ENCODE measurements at regions not wholly inside any gene's neighbourhood (a gene's known extent, or its start where the extent isn't known, plus 50 kb on each side); places are given as distances from the start of the nearest gene placed in this dataset.

DNA sequence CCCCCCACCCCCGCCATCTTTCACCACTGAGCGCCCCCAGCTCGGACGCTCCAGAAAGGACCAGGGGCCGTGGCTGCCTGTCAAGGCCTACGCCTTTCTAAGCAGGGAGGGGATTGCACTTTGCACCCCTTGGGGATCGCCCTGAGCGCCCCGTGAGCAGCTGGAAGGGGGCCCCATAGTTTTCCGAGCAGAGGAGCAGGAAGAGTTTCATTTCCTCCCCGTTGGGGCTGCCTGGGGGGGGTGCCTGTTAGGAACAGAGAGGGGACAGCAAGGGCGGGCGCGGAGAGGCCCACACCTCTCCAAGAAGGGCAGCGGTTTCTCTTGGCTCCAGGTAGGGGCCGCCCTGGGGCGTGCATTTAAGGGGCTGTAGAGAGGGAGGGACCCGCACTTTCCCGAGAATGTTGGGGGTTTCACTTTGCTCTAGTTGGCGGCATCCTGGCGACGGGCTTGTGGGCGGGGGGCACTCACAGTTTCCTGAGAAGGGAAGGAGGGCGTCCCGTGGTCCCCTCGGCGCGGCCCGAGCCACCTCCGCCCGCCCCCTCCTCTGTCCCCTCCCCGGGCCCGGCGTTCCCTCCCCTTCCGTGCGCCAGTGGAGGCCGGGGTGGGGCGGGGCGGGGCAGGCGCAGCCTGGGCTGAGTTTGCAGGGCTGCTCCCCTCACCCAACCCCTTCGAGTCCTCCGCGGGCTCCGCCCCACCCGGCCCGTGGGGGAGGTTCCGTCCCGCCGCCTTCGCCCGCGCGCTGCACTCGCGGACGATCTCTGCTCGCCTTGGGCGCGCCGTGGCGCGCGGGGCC, 82.3 kb upstream of the CD99 start:
- Histone ChIP-seq H3K4me2 (peak overlapping the region; percentile 84), H3K27ac (peak overlapping the region; percentile 89 to 92), H3K4me1 (peaks cover 15% of the 10 kb centered on the region; the same call in 2 of the 3 replicates), H3K4me3 (peak overlapping the region; percentile 79), H3K9me3 (no peaks in the 10 kb centered on the region)
- ATAC-seq (peak; percentile 96 to 97), FAIRE-seq (no peak), DNase-seq (ENCODE audit: low read depth in 1 of 2, low spot score in 1 of 2) (peak; percentile 88 to 89)
- ChIA-PET CTCF (no interaction called here), POLR2A (no interaction called here)
- 1% methylated on average over 17 of the region's 63 CpGs for WGBS (ENCODE audit: missing lambda C conversion rate)
- TF ChIP-seq TFCP2L1 (CRISPR knock-in tag; IDR thresholded peaks at IDR 0.05): no peak
- no peak; a peak in 1 of 5 replicates for TF ChIP-seq RAD21 (conservative IDR thresholded peaks at IDR 0.05 in 1 of 2, IDR thresholded peaks at IDR 0.05 in 1 of 2)
- TF ChIP-seq CHD2 (IDR thresholded peaks at IDR 0.05; ENCODE audit: low read length, partially characterized antibody): peak; percentile 7
- TF ChIP-seq, protein P1, sequence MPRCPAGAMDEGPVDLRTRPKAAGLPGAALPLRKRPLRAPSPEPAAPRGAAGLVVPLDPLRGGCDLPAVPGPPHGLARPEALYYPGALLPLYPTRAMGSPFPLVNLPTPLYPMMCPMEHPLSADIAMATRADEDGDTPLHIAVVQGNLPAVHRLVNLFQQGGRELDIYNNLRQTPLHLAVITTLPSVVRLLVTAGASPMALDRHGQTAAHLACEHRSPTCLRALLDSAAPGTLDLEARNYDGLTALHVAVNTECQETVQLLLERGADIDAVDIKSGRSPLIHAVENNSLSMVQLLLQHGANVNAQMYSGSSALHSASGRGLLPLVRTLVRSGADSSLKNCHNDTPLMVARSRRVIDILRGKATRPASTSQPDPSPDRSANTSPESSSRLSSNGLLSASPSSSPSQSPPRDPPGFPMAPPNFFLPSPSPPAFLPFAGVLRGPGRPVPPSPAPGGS (IDR thresholded peaks at IDR 0.05): no peak; the same call in 2 of the 3 replicates
- TF ChIP-seq KDM5A (IDR thresholded peaks at IDR 0.05): no peak
- TF ChIP-seq, protein P2, sequence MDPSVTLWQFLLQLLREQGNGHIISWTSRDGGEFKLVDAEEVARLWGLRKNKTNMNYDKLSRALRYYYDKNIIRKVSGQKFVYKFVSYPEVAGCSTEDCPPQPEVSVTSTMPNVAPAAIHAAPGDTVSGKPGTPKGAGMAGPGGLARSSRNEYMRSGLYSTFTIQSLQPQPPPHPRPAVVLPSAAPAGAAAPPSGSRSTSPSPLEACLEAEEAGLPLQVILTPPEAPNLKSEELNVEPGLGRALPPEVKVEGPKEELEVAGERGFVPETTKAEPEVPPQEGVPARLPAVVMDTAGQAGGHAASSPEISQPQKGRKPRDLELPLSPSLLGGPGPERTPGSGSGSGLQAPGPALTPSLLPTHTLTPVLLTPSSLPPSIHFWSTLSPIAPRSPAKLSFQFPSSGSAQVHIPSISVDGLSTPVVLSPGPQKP (IDR thresholded peaks at IDR 0.05; ENCODE audit: low read depth, low read length): no peak
- TF ChIP-seq CEBPB (IDR thresholded peaks at IDR 0.05): no peak
- no peak for TF ChIP-seq CBX8 (IDR thresholded peaks at IDR 0.05)
- peak; percentile 63 for TF ChIP-seq PHF8 (IDR thresholded peaks at IDR 0.05; ENCODE audit: borderline replicate concordance, low read depth)
- TF ChIP-seq BHLHE40 (IDR thresholded peaks at IDR 0.05; ENCODE audit: low read depth, low read length): no peak
- TF ChIP-seq NFE2L2 (conservative IDR thresholded peaks at IDR 0.05; ENCODE audit: low read length): no peak
- TF ChIP-seq FOSL2 (IDR thresholded peaks at IDR 0.05): no peak
- TF ChIP-seq FOSL2 (CRISPR knock-in tag; IDR thresholded peaks at IDR 0.05): no peak
- TF ChIP-seq, protein P3, sequence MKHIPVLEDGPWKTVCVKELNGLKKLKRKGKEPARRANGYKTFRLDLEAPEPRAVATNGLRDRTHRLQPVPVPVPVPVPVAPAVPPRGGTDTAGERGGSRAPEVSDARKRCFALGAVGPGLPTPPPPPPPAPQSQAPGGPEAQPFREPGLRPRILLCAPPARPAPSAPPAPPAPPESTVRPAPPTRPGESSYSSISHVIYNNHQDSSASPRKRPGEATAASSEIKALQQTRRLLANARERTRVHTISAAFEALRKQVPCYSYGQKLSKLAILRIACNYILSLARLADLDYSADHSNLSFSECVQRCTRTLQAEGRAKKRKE (CRISPR knock-in tag; IDR thresholded peaks at IDR 0.05; ENCODE audit: low read depth): no peak
- TF ChIP-seq SREBF2 (IDR thresholded peaks at IDR 0.05): no peak
- TF ChIP-seq TP53 (CRISPR knock-in tag; IDR thresholded peaks at IDR 0.05): no peak
- TF ChIP-seq HOXA7 (CRISPR knock-in tag; IDR thresholded peaks at IDR 0.05): no peak
- no peak for TF ChIP-seq RNF2 (IDR thresholded peaks at IDR 0.05; ENCODE audit: borderline replicate concordance, low read depth)
- TF ChIP-seq JUNB (IDR thresholded peaks at IDR 0.05): no peak
- TF ChIP-seq EHMT2 (IDR thresholded peaks at IDR 0.05; ENCODE audit: low read depth): no peak
- no peak for TF ChIP-seq HDAC2 (IDR thresholded peaks at IDR 0.05)
- TF ChIP-seq ZSCAN20 (CRISPR knock-in tag; IDR thresholded peaks at IDR 0.05): no peak
- TF ChIP-seq ZFP36 (IDR thresholded peaks at IDR 0.05; ENCODE audit: borderline replicate concordance, partially characterized antibody): no peak
- TF ChIP-seq, protein P4, sequence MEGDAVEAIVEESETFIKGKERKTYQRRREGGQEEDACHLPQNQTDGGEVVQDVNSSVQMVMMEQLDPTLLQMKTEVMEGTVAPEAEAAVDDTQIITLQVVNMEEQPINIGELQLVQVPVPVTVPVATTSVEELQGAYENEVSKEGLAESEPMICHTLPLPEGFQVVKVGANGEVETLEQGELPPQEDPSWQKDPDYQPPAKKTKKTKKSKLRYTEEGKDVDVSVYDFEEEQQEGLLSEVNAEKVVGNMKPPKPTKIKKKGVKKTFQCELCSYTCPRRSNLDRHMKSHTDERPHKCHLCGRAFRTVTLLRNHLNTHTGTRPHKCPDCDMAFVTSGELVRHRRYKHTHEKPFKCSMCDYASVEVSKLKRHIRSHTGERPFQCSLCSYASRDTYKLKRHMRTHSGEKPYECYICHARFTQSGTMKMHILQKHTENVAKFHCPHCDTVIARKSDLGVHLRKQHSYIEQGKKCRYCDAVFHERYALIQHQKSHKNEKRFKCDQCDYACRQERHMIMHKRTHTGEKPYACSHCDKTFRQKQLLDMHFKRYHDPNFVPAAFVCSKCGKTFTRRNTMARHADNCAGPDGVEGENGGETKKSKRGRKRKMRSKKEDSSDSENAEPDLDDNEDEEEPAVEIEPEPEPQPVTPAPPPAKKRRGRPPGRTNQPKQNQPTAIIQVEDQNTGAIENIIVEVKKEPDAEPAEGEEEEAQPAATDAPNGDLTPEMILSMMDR (IDR thresholded peaks at IDR 0.05): no peak
- TF ChIP-seq GATA3 (IDR thresholded peaks at IDR 0.05; ENCODE audit: borderline replicate concordance): no peak
- no peak for TF ChIP-seq HEYL (CRISPR knock-in tag; IDR thresholded peaks at IDR 0.05)
- TF ChIP-seq JUN (IDR thresholded peaks at IDR 0.05): peak; percentile 22 to 73; a peak in 3 of 5 replicates
- no peak for TF ChIP-seq POLR2AphosphoS2 (conservative IDR thresholded peaks at IDR 0.05; ENCODE audit: low read length)
- TF ChIP-seq CHD4 (IDR thresholded peaks at IDR 0.05; ENCODE audit: borderline replicate concordance): no peak
- no peak for TF ChIP-seq NPAS2 (CRISPR knock-in tag; IDR thresholded peaks at IDR 0.05; ENCODE audit: borderline replicate concordance)
- TF ChIP-seq MAFK (IDR thresholded peaks at IDR 0.05; ENCODE audit: partially characterized antibody): no peak
- TF ChIP-seq, protein P5, sequence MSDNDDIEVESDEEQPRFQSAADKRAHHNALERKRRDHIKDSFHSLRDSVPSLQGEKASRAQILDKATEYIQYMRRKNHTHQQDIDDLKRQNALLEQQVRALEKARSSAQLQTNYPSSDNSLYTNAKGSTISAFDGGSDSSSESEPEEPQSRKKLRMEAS (IDR thresholded peaks at IDR 0.05): peak; percentile 42; the same call in 1 of the 2 replicates
- TF ChIP-seq FOSB (CRISPR knock-in tag; IDR thresholded peaks at IDR 0.05): no peak
- no peak; the same call in 2 of the 3 replicates for TF ChIP-seq SMC3 (IDR thresholded peaks at IDR 0.05)
- 0 out of 2 replicates have a peak, but pooled peaks have one; percentile 50 for TF ChIP-seq MYC (IDR thresholded peaks at IDR 0.05; ENCODE audit: borderline replicate concordance, low read length)
- TF ChIP-seq RARB (CRISPR knock-in tag; IDR thresholded peaks at IDR 0.05): no peak
- TF ChIP-seq MAZ (IDR thresholded peaks at IDR 0.05; ENCODE audit: borderline replicate concordance, low read depth, low read length): peak; percentile 66; the same call in 1 of the 2 replicates
- TF ChIP-seq POLR2A (IDR thresholded peaks at IDR 0.05; ENCODE audit: low read length): peak; percentile 71; the same call in 1 of the 2 replicates
- no peak for TF ChIP-seq EP300 (IDR thresholded peaks at IDR 0.05)
- no peak for TF ChIP-seq FOXS1 (CRISPR knock-in tag; IDR thresholded peaks at IDR 0.05)
